GM19238 (cell line): ENCODE measurements at regions not wholly inside any gene's neighbourhood (a gene's known extent, or its start where the extent isn't known, plus 50 kb on each side); places are given as distances from the start of the nearest gene placed in this dataset.
"Not testable (repeated sequence)": the region's sequence is repeated elsewhere in the genome, so short reads cannot be mapped to it uniquely, and the experiment has no call there.

ENCODE experiments used
- DNase-seq: peaks from one replicate; pipeline ENCODE4 v3.0.0; 2011; ENCODE audit warnings: low spot score; ENCODE audit not compliant: insufficient read length

DNA sequence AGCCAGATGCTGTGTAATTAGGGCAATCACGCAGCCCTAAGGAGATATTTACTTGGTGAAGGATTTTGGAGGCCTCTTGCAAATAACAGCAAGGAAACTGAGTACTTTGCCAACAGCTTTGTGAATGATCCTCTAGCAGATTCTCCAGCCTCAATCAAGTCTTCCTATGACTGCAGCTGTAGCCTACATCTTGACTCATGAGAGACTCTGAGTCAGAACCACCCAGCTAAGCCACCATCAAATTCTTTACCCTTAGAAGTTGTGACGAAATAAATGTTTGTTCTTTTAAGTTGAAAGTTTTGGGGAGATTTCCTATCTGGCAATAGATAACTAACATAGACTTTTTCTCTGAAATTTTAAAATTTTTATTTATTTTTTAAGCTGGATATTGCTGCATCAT is 237.6 kb upstream of the CCNH start:
- DNase-seq: no peak

DNA sequence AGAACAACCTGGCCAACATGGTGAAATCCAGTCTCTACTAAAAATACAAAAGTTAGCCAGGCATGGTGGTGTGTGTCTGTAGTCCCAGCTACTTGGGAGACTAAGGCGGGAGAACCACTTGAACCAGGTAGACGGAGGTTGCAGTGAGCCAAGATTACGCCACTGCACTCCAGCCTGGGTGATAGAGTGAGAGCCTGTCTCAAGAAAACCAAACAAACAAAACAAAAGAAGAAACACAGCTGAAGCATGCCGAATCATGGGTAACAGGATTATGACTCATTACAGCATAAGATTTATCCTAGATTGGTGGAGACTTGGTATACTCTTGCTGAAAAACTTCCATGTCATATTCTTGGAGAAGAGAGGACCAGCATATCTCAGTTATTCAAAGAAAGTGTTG is 236.7 kb upstream of the CCNH start:
- DNase-seq: no peak

DNA sequence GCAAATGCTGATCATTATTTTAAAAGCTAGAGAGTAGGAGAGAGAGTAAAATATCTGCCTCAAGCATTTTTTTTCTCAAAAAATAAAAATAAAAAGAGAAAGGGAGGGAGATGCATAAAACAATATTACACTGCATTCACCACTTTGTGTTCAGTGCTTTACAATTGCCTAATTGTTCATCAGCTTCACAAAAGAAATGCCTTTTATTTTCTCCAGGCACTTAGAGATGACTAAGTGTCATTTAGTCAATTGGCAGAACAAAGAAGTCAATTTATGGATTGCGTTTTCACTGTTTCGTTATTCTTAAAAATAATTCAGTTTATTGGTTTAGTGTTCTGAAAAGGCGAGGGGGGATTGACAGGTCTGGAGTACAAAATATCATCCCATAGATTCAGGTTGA is 232.5 kb upstream of the CCNH start:
- no peak for DNase-seq

DNA sequence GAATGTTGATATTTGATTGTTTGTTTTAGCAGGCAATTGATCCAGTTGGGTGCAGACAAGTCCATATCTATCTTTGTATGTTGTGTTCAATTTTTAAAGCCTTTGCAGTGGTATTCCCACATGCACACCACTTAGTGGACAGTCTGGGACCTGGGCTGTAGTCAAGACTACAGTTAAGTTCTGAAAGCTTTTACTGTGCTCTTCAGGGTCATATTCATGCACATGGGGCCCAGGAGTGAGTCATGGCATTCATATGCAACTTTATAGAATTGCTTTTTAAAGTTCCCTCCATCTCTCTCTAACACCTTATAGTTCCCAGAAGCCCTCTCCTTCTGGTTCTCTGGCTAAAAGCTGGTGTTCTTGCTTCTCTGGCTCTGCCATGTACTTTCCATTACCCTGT is 228.2 kb upstream of the CCNH start:
- no peak for DNase-seq

DNA sequence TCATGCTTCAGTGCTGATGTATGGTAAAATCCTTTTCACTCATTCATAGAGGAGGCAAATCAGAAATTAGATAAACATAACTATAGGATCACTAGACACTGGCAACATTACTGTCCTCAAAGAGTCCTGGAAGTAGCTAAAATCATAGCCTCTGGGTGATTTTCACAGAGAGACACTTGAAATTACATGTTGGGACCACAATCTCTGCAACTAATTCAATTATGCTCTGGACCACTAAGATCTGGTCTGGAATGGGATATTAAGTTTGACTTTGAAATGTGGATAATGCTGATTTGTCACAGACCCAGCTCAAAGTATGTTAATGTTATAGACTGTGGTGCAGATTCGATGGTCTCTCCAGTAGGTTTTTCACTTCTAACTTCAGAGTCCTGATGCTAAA is 214.6 kb upstream of the CCNH start:
- DNase-seq: no peak

DNA sequence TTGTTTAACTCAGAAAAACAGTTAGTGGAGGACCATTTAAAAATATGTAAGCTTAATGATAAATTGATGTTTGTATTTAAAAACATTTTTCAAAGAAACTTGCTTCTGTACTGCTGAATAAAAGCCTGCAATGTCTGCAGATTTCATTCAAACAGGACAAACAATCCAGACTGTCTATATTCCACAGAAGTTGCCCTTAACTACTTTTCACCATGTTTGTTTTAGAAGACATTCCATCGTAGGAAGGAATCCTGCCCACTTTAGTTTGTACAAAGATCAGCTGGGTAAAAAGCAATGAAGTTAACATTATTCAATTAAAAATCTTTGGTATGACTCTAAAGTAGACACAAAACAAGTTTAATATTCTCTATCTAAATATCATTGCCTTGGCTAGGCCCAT is 195.7 kb upstream of the CCNH start:
- no peak for DNase-seq

DNA sequence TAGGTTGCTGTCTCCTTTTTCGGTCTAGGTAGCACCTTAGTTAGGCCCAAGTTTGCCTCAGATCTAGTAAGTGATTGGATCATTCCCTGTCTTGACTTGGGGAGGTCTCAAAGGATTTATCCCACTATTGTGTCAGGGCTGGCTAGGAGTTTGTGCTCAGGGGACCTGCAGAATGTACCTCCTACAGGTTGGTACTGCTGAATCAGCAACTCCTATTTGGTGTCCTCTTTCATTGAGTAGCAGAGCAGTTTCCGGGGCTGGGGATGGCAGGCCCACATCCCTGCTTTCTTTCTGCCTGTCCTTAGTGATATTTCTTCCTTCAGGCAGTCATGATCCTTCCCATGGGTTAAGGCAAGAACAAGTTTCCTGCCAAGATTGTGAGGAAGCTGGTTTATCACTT is 192.9 kb upstream of the CCNH start:
- DNase-seq: no peak

DNA sequence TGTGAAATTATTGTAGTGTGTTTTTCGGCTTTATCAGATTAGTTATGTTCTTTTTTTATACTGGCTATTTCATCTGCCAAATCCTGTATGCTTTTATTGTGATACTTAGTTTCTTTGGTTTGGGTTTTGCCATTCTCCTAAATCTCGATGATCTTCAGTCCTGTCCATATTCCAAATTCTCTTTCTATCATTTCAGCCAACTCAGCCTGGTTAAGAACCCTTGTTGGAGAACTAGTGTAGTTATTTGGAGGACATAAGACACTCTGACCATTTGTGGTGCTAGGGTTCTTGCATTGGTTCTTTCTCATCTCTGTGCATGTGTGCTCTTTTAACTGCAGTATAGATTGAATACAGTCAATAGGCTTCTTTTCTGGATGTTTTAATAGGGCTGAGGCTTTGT is 187.0 kb upstream of the CCNH start:
- DNase-seq: no peak

DNA sequence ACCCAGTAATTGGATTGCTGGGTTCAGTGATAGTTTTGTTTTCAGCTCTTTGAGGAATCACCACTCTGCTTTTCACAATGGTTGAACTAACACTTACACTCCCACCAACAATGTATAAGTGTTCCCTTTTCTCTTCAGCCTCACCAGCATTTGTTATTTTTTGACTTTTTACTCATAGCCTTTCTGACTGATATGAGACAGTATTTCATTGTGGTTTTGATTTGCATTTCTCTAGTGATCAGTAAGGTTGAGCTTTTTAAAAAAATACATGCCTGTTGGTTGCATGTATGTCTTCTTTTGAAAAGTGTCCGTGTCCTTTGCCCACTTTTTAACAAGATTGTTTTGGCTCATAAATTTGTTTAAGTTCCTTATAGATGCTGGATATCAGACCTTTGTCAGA is 185.7 kb upstream of the CCNH start:
- DNase-seq: no peak

DNA sequence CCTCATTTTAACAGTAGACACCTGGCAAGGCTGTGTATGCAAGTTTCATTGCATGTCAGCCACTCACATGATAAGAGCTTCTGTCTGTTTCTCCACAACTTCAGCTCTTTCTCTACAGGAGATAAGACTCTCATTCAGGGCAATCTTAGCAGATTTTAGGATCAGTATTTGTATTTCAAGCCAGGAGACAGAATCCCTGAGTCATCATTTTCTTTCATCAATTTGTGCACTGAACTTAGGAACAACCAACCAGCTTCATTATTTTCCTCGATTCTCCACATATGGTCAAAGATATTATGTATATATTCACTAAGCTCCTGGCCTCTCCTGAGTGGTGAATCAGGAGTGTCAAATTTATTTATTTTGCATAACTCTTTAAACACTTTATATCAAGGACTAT is 181.8 kb upstream of the CCNH start:
- DNase-seq: no peak

DNA sequence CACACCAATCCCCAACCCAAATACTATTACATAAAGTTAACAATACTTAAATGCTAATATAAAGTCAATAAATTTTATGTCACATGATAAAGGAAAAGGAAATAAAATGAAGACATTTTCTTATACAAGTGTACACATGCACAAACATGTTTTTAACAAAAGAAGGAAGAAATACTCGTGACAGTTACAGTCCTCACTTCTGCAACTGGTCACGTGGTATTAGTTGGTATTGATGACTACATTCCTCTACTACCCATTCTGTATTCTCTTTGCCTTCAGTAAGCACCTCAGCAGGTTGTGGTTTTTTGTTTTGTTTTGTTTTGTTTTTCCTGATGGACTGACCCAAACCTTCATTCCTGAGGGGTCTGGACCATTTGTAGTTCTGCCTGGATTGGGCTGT is 176.9 kb upstream of the CCNH start:
- DNase-seq: no peak

DNA sequence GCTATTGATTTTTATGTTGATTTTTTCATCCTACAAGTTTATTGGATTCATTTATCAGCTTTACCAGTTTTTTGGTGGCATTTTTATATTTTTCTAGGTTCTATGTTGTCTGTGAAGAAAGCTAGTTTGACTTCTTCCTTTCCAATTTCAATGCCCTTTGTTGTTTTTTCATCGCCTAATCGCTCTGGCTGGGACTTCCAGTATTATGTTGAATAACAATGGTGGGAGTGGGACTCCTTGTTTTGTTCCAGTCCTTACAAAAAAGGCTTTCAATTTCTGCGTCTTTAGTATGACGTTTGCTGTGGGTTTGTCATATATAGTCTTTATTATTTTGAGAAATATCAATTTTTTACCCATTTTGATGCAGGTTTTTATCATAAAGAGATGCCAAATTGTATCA is 175.6 kb upstream of the CCNH start:
- no peak for DNase-seq

DNA sequence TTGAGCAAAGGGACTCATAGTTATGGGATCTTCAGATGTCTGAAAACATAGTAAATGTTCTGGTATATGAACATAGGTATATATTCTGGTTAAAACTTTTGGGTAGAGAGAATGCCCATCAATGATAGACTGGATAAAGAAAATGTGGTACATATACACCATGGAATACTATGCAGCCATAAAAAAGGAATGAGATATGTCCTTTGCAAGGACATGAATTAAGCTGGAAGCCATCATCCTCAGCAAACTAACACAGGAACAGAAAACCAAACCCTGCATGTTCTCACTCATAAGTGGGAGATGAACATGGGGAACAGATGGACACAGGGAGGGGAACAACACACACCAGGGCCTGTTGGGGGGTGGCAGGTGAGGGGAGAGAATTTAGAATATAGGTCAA is 171.0 kb upstream of the CCNH start:
- not testable (repeated sequence) for DNase-seq

DNA sequence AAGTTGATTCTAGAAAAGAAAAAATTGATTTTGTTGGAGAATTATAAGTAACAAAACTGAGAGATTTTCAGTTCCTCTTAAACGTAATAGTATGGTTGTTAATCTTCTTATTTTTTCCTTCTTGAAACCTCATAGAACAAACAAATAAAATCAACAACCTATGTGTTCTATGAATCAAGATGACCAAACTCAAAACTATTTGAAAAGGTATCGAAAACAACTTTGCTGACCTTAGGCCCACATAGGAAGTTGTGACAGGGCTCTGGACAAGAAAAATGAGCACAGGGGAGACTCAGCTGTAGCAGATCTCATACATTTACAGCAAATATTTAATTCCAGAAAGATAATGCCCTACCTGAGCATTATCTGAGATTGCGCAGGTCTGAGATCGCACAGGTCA is 169.4 kb upstream of the CCNH start:
- no peak for DNase-seq

DNA sequence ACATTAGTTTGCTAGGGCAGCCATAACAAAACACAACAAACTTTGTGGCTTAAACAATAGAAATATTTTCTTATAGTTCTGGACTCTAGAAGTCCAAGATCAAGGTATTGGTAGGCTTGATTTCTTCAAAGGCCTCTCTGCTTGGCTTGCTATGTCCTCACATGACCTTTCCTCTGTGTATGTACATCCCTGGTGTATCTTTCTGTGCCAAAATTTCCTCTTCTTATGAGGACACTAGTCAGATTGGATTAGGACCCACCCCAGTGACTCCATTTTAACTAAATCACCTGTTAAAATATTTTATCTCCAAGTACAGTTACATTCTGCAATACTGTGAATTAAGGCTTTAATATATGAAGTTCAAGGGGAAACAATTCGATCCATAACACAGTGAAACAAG is 168.9 kb upstream of the CCNH start:
- DNase-seq: no peak

DNA sequence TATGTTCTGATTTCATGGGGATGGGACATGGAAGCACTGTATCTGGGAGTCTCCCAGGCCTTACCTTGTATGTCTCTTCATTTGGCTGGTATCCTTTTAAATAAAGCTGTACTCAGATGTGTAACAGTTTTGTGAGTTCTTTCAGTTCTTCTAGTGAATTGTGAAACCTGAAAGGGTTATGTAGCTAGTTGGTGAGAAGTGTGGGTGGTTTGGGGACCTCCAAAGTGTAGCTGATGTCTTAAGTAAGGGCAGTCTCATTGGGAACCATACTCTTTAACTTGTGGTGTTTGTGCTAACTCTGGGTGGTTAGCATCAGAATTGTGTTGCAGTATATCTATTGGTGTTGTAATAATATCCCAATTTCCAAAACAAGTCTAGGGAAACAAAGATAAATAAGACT is 166.9 kb upstream of the CCNH start:
- DNase-seq: no peak

DNA sequence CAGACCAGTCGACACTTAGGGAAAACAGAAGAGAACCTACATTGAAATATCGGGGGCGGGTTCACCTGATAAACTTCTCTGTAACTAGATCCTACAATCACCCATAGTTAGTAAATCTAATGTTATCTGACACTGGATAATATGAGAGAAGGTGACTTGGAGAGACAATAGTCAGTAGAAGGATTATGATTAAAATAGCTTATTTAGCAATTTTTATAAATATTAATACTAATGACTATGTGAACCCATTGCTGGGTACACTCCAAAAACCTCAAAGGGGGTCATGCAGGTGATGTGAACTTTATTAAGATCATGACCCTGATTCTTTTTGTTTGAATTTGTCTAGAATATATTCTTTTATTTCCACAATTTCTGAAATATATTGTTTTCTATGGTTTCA is 164.1 kb upstream of the CCNH start:
- DNase-seq: no peak

DNA sequence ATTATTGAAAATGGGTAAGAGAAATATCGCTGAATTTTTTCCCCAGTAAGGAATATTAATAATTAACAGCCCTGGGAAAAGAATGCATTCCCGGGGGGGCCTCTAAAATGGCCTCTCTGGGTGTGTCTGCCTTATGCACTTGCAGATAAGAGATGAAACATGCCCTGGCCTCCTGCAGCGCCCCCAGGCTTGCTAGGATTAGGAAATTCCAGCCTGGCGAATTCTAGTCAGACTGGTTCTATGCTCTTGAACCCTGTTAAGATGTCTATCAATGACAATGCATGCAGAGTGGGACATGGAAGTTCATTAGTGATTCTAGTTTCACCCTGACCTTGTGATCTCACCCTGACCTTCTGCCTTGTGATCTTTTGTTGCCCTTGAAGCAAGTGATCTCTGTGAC is 163.6 kb upstream of the CCNH start:
- DNase-seq: not testable (repeated sequence)

DNA sequence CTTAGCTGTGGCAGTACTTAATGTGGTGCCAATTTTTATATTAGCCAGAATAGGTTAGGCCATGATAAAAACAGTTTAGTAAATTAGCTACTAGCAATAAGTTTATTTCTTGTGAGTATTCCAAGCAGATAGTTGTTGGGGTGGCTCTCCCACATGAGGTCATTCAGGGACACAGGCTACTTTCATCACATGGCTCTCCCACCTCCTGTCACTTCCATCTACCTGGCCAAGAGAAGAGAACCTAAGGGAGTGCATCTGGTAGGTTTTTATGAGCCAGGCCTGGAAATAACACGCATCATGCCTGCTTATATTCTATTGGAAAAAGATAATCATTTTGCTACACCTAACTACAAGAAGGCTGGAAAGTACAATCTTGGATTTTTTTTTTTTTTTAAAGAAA is 161.4 kb upstream of the CCNH start:
- DNase-seq: no peak

DNA sequence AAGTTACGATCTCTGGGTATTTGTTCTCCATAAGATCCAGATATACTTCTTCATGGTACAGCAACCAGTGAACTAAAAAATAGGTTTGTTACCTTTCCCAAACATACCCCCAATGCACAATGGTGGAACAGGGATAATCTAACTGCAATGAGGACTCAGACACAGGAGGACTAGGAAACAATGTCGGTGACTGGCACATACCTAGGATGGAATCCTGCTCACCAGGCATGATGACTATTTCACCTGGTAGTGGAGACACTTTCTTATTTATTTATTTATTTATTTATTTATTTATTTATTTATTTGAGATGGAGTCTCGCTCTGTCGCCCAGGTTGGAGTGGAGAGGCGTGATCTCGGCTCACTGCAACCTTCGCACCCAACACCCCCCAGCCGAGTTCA is 159.9 kb upstream of the CCNH start:
- DNase-seq: no peak

DNA sequence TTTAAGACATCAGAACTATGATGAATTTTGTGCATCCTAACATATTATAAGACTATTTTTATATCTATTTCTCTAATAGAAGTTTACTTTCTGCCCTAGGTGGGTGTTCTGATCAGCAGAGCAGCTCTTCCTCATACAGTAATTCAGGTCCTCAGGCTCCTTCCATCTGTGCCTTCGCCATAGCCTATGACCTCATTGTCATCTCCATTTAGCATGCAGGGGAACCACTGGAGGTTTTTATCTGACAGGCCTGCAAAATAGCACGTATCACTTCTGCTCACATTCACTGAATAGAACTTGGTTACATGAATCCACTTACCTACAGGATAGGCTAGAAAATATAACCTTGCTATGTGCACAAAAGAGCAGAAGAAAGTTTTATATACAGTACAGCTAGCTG is 159.4 kb upstream of the CCNH start:
- DNase-seq: no peak

DNA sequence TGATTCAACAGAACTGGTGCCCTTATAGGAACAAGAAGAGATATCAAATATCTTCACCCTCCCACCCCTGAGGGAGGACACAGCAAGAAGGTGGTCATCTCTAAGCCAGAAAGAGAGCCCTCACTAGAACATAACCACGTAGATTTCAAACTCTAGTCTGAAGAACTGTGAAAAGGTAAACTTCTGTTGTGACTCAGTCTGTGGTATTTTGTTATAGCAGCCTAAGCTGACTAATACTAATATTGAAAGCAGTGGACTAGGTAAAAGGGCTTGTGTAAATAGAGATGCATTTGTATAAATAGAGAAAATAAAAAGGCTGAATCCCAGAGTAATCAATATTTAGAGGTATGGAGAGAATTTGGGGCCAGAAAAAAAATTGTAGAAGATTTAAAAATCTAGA is 157.6 kb upstream of the CCNH start:
- DNase-seq: no peak

DNA sequence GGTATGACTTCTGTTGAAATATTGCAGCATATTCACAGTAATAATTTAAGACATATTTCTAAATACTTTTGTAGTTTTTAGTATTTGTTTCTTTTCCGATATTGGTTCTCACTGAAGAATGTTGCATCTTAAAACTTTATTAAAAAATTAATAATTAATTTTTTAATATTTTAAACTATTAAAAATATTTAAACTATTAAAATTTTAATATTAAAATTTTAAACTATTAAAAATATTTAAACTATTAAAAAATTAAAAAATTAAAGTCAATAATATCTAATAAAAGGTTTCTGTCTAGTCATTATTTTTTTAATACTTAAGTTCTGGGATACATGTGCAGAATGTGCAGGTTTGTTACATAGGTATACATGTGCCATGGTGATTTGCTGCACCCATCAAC is 149.3 kb upstream of the CCNH start:
- no peak for DNase-seq

DNA sequence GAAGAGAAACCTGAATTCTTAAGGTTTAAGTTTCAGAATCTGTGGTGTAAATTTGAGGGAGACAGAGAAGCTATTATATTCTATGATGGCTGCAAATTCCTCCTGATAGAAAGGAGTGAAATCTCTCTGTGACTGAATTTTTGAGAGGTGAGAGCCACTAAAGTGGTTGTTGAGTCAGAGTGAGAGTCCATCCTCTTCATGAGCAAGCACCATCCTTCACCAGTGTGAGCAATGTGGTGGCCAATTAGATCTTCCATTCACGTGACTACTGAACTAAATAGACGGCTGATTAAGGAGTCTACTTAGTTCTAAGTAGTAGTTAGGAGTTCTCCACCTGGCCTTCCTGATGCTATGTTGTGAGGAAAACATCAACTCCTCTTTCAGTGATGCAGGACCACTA is 147.8 kb upstream of the CCNH start:
- DNase-seq: no peak

DNA sequence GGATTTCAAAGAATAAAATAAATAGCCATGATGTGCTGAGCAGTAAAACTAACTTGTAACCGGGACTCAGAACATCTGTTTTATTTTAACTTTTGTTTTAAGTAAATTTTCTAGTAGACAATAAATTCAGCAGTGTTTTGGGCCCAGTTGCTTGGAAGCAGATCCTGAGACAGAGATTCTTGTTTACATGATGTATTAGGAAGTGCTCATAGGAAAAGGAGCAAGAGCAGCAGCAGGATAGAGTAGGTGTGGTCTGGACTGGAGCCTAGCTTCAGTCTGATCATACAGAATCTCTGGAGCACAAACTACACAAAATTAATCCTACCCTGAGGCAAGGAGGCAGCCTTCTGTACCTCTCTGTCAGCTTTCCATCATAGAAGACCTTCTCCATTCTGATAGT is 139.2 kb upstream of the CCNH start:
- no peak for DNase-seq
